Stimulated activated naive CD8-positive, alpha-beta T cell treated with anti-CD3 and anti-CD28 coated beads, Interleukin-15, amount 100 ng/mL, for 72 hours (primary cell): ENCODE measurements at regions not wholly inside any gene's neighbourhood (a gene's known extent, or its start where the extent isn't known, plus 50 kb on each side); places are given as distances from the start of the nearest gene placed in this dataset.
"Not testable (repeated sequence)": the region's sequence is repeated elsewhere in the genome, so short reads cannot be mapped to it uniquely, and the experiment has no call there.

Experiments used
- ATAC-seq: fragments of 150-1000 bp; cut with Tn5 transposase; 2 replicates; pipeline ENCODE4 v1.10.0; 2021; ENCODE audit warnings: mild to moderate bottlenecking, moderate library complexity
- DNase-seq, 2 donors: peaks; one replicate each; pipeline ENCODE4 v3.0.0; 2021 to 2022
- H3K27ac Mint-ChIP-seq, 2 donors: one replicate each; pipeline ENCODE4 v1.8.0; 2022; ENCODE audit warnings: mild to moderate bottlenecking in 2 of 2, mixed read lengths in 2 of 2, moderate library complexity in 2 of 2
- H3K27me3 Mint-ChIP-seq: one replicate; pipeline ENCODE4 v1.8.0; 2022; ENCODE audit warnings: mixed read lengths
- H3K4me1 Mint-ChIP-seq: one replicate; pipeline ENCODE4 v1.8.0; 2022; ENCODE audit warnings: mild to moderate bottlenecking, mixed read lengths
- H3K4me3 Mint-ChIP-seq, 2 donors: one replicate each; pipeline ENCODE4 v1.8.0; 2022; ENCODE audit warnings: mild to moderate bottlenecking in 2 of 2, mixed read lengths in 2 of 2, moderate library complexity in 1 of 2
- H3K9me3 Mint-ChIP-seq, 2 donors: one replicate each; pipeline ENCODE4 v1.8.0; 2022; ENCODE audit warnings: mixed read lengths in 2 of 2

GRCh38 chr3:144947895-144948294 lies 976.3 kb downstream of the DIPK2A start:
- Mint-ChIP-seq H3K27ac (no peak overlapping the region), H3K4me1 (no peaks in the 10 kb centered on the region), H3K27me3 (no peaks in the 10 kb centered on the region), H3K9me3 (peaks cover 7 to 8% of the 10 kb centered on the region in 2 donors), H3K4me3 (no peak overlapping the region)
- ATAC-seq, result no peak
- DNase-seq, result no peak

- ATAC-seq (no peak), DNase-seq (no peak)
- Mint-ChIP-seq H3K27me3 (no peaks in the 10 kb centered on the region), H3K9me3 (peaks cover 7 to 8% of the 10 kb centered on the region in 2 donors), H3K4me1 (no peaks in the 10 kb centered on the region), H3K4me3 (no peak overlapping the region), H3K27ac (no peak overlapping the region)
These were observed 977.1 kb downstream of the DIPK2A start for GRCh38 chr3:144948711-144949110.

- Mint-ChIP-seq H3K4me1 (no peaks in the 10 kb centered on the region), H3K9me3 (peaks cover 0 to 7% of the 10 kb centered on the region in 2 donors), H3K4me3 (no peak overlapping the region), H3K27ac (no peak overlapping the region), H3K27me3 (no peaks in the 10 kb centered on the region)
- ATAC-seq (no peak), DNase-seq (no peak)
These were observed 982.3 kb downstream of the DIPK2A start for GRCh38 chr3:144953959-144954358.

GRCh38 chr3:144957398-144958101 lies 985.9 kb downstream of the DIPK2A start:
- Mint-ChIP-seq H3K4me1 (no peaks in the 10 kb centered on the region), H3K27ac (no peak overlapping the region), H3K4me3 (no peak overlapping the region), H3K9me3 (peaks cover 7 to 13% of the 10 kb centered on the region in 2 donors), H3K27me3 (no peaks in the 10 kb centered on the region)
- DNase-seq (no peak), ATAC-seq (no peak)

GRCh38 chr3:144963810-144964209 lies 992.2 kb downstream of the DIPK2A start:
- peaks cover 0 to 14% of the 10 kb centered on the region in 2 donors for H3K9me3 Mint-ChIP-seq
- no peaks in the 10 kb centered on the region for H3K27me3 Mint-ChIP-seq
- no peak overlapping the region for H3K27ac Mint-ChIP-seq
- no peak overlapping the region for H3K4me3 Mint-ChIP-seq
- DNase-seq, result no peak
- ATAC-seq, result no peak
- H3K4me1 Mint-ChIP-seq, result no peaks in the 10 kb centered on the region

GRCh38 chr3:144966560-144966959 lies 994.9 kb downstream of the DIPK2A start:
- ATAC-seq (no peak), DNase-seq (no peak)
- Mint-ChIP-seq H3K4me1 (no peaks in the 10 kb centered on the region), H3K27ac (no peak overlapping the region), H3K4me3 (no peak overlapping the region), H3K9me3 (peaks cover 0 to 10% of the 10 kb centered on the region in 2 donors), H3K27me3 (no peaks in the 10 kb centered on the region)

GRCh38 chr3:144968750-144969350 lies 997.2 kb downstream of the DIPK2A start:
- H3K27me3 Mint-ChIP-seq, result no peaks in the 10 kb centered on the region
- DNase-seq (no peak), ATAC-seq (no peak)
- no peak overlapping the region for H3K4me3 Mint-ChIP-seq
- no peaks in the 10 kb centered on the region for H3K9me3 Mint-ChIP-seq
- no peaks in the 10 kb centered on the region for H3K4me1 Mint-ChIP-seq
- no peak overlapping the region for H3K27ac Mint-ChIP-seq

GRCh38 chr3:144984481-144984880 lies 1012.9 kb downstream of the DIPK2A start:
- DNase-seq, H3K4me1 Mint-ChIP-seq, ATAC-seq, H3K4me3 Mint-ChIP-seq, H3K27ac Mint-ChIP-seq, H3K27me3 Mint-ChIP-seq: not testable (repeated sequence)
- H3K9me3 Mint-ChIP-seq, result peaks cover 0 to 16% of the 10 kb centered on the region in 2 donors

- DNase-seq, result no peak
- H3K27me3 Mint-ChIP-seq, result no peaks in the 10 kb centered on the region
These were observed 1018.2 kb downstream of the DIPK2A start for GRCh38 chr3:144989807-144990206.

GRCh38 chr3:144995856-144996255 lies 1024.2 kb downstream of the DIPK2A start:
- Mint-ChIP-seq H3K27ac (no peak overlapping the region), H3K27me3 (no peaks in the 10 kb centered on the region), H3K9me3 (peaks cover 5 to 9% of the 10 kb centered on the region in 2 donors), H3K4me3 (no peak overlapping the region), H3K4me1 (no peaks in the 10 kb centered on the region)
- DNase-seq (no peak), ATAC-seq (no peak)

More at GRCh38 chr3:144989807-144990206, 1018.2 kb downstream of the DIPK2A start:
- no peak for ATAC-seq
- no peaks in the 10 kb centered on the region for H3K4me1 Mint-ChIP-seq
- no peak overlapping the region for H3K4me3 Mint-ChIP-seq
- H3K9me3 Mint-ChIP-seq, result peaks cover 5% of the 10 kb centered on the region in 2 donors
- no peak overlapping the region for H3K27ac Mint-ChIP-seq

GRCh38 chr3:145005427-145005826 lies 1033.8 kb downstream of the DIPK2A start:
- Mint-ChIP-seq H3K4me3 (no peak overlapping the region), H3K27ac (no peak overlapping the region), H3K27me3 (no peaks in the 10 kb centered on the region), H3K9me3 (peaks cover 17% of the 10 kb centered on the region in 2 donors), H3K4me1 (no peaks in the 10 kb centered on the region)
- DNase-seq (no peak), ATAC-seq (no peak)

GRCh38 chr3:145006271-145006670 lies 1034.6 kb downstream of the DIPK2A start:
- no peaks in the 10 kb centered on the region for H3K4me1 Mint-ChIP-seq
- no peak for ATAC-seq
- peaks cover 15% of the 10 kb centered on the region in 2 donors for H3K9me3 Mint-ChIP-seq
- H3K27ac Mint-ChIP-seq, result no peak overlapping the region
- H3K27me3 Mint-ChIP-seq, result no peaks in the 10 kb centered on the region
- no peak for DNase-seq
- no peak overlapping the region for H3K4me3 Mint-ChIP-seq

- H3K27ac Mint-ChIP-seq, result no peak overlapping the region
- H3K9me3 Mint-ChIP-seq, result peaks cover 7% of the 10 kb centered on the region in 2 donors
- no peaks in the 10 kb centered on the region for H3K4me1 Mint-ChIP-seq
- ATAC-seq, result no peak
- no peak for DNase-seq
- H3K4me3 Mint-ChIP-seq, result no peak overlapping the region
- no peaks in the 10 kb centered on the region for H3K27me3 Mint-ChIP-seq
These were observed 1042.3 kb downstream of the DIPK2A start for GRCh38 chr3:145013931-145014330.

- H3K27ac Mint-ChIP-seq, result no peak overlapping the region
- DNase-seq (no peak), ATAC-seq (no peak)
- peaks cover 4 to 7% of the 10 kb centered on the region in 2 donors for H3K9me3 Mint-ChIP-seq
- no peak overlapping the region for H3K4me3 Mint-ChIP-seq
- H3K27me3 Mint-ChIP-seq, result no peaks in the 10 kb centered on the region
- no peaks in the 10 kb centered on the region for H3K4me1 Mint-ChIP-seq
These were observed 1043.6 kb downstream of the DIPK2A start for GRCh38 chr3:145015253-145015652.

GRCh38 chr3:145017959-145018358 lies 1046.3 kb downstream of the DIPK2A start:
- ATAC-seq, result no peak
- H3K27me3 Mint-ChIP-seq, result no peaks in the 10 kb centered on the region
- peaks cover 7% of the 10 kb centered on the region in 2 donors for H3K9me3 Mint-ChIP-seq
- no peak overlapping the region for H3K4me3 Mint-ChIP-seq
- H3K27ac Mint-ChIP-seq, result no peak overlapping the region
- DNase-seq, result no peak
- H3K4me1 Mint-ChIP-seq, result no peaks in the 10 kb centered on the region

GRCh38 chr3:145022447-145022846 lies 1050.8 kb downstream of the DIPK2A start:
- DNase-seq, result no peak
- Mint-ChIP-seq H3K4me1 (no peaks in the 10 kb centered on the region), H3K4me3 (no peak overlapping the region), H3K27ac (no peak overlapping the region), H3K27me3 (no peaks in the 10 kb centered on the region), H3K9me3 (peaks cover 0 to 11% of the 10 kb centered on the region in 2 donors)
- ATAC-seq, result no peak
